Tibial nerve (tissue), 4 donors: ENCODE measurements at regions not wholly inside any gene's neighbourhood (a gene's known extent, or its start where the extent isn't known, plus 50 kb on each side); places are given as distances from the start of the nearest gene placed in this dataset.

ENCODE experiments used
- EP300 ChIP-seq, 2 donors: sonication (generic); formaldehyde crosslinking; IDR thresholded peaks; one replicate each; pipeline ENCODE4 v1.6.1; 2017; ENCODE audit warnings: antibody characterized with exemption in 2 of 2, mild to moderate bottlenecking in 1 of 2
- TF ChIP-seq, protein P1 (sequence below), 5 experiments: fragments of 200-600 bp in 3 of 5; fragments of 450-650 bp in 2 of 5; sonication (generic) in 3 of 5; IDR thresholded peaks; one replicate each; pipeline ENCODE4 v1.5.1; 2016 to 2019; ENCODE audit warnings: antibody characterized with exemption in 5 of 5, mild to moderate bottlenecking in 3 of 5, moderate library complexity in 2 of 5

- TF ChIP-seq EP300 (IDR thresholded peaks at IDR 0.05), result no peak
- TF ChIP-seq, protein P1, sequence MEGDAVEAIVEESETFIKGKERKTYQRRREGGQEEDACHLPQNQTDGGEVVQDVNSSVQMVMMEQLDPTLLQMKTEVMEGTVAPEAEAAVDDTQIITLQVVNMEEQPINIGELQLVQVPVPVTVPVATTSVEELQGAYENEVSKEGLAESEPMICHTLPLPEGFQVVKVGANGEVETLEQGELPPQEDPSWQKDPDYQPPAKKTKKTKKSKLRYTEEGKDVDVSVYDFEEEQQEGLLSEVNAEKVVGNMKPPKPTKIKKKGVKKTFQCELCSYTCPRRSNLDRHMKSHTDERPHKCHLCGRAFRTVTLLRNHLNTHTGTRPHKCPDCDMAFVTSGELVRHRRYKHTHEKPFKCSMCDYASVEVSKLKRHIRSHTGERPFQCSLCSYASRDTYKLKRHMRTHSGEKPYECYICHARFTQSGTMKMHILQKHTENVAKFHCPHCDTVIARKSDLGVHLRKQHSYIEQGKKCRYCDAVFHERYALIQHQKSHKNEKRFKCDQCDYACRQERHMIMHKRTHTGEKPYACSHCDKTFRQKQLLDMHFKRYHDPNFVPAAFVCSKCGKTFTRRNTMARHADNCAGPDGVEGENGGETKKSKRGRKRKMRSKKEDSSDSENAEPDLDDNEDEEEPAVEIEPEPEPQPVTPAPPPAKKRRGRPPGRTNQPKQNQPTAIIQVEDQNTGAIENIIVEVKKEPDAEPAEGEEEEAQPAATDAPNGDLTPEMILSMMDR (IDR thresholded peaks at IDR 0.05), result no peak
Measured at GRCh38 chr7:51785171-51785570, 468.6 kb upstream of the COBL start.
